Transverse colon (tissue), 4 donors: ENCODE measurements at regions not wholly inside any gene's neighbourhood (a gene's known extent, or its start where the extent isn't known, plus 50 kb on each side); places are given as distances from the start of the nearest gene placed in this dataset.

ENCODE experiments used
- POLR2A ChIP-seq: fragments of 450-650 bp; IDR thresholded peaks from one replicate; pipeline ENCODE4 v1.6.1; 2016; ENCODE audit warnings: antibody characterized with exemption, mild to moderate bottlenecking, moderate library complexity
- POLR2AphosphoS5 ChIP-seq, 3 donors: sonication (generic); formaldehyde crosslinking; IDR thresholded peaks; one replicate each; pipeline ENCODE4 v1.6.1; 2016; ENCODE audit warnings: antibody characterized with exemption in 3 of 3
- TF ChIP-seq, protein P1 (sequence below), 5 experiments: fragments of 200-600 bp in 3 of 5; fragments of 450-650 bp in 2 of 5; sonication (generic) in 3 of 5; IDR thresholded peaks; 1 replicate in 2 of 5; 2 replicates in 3 of 5; pipeline ENCODE4 v1.5.1; 2016 to 2017; ENCODE audit warnings: antibody characterized with exemption in 5 of 5, inconsistent platforms in 3 of 5, mild to moderate bottlenecking in 2 of 5, moderate library complexity in 1 of 5

DNA sequence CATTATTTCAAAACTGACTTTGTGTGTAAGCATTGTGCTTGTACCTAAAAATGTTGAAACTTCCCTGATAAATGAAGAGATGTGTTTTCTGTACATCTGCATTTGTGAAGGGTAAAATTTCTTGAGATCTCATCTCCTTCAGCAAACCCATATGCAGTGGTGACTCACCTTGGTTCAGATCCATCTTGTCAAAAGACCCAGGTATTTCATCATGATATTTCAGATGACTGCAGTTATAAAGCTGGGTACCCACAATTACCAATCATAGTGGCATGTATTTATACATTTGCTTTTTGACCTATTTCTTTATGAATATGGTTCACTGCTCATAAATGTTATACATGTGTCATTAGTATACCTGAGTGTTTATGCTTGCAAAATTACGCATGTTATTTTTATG, 1213.6 kb downstream of the GALC start:
- TF ChIP-seq POLR2A, result no peak
- TF ChIP-seq, protein P1, sequence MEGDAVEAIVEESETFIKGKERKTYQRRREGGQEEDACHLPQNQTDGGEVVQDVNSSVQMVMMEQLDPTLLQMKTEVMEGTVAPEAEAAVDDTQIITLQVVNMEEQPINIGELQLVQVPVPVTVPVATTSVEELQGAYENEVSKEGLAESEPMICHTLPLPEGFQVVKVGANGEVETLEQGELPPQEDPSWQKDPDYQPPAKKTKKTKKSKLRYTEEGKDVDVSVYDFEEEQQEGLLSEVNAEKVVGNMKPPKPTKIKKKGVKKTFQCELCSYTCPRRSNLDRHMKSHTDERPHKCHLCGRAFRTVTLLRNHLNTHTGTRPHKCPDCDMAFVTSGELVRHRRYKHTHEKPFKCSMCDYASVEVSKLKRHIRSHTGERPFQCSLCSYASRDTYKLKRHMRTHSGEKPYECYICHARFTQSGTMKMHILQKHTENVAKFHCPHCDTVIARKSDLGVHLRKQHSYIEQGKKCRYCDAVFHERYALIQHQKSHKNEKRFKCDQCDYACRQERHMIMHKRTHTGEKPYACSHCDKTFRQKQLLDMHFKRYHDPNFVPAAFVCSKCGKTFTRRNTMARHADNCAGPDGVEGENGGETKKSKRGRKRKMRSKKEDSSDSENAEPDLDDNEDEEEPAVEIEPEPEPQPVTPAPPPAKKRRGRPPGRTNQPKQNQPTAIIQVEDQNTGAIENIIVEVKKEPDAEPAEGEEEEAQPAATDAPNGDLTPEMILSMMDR (IDR thresholded peaks at IDR 0.05), result no peak
- TF ChIP-seq POLR2AphosphoS5 (IDR thresholded peaks at IDR 0.05), result no peak
